Spleen (tissue), 7 donors: ENCODE measurements at regions not wholly inside any gene's neighbourhood (a gene's known extent, or its start where the extent isn't known, plus 50 kb on each side); places are given as distances from the start of the nearest gene placed in this dataset.

Experiments used
- CTCF ChIP-seq, 11 experiments: fragments of 200-600 bp in 7 of 11; fragments of 450-650 bp in 4 of 11; sonication (generic) in 4 of 11; IDR thresholded peaks in 8 of 11; conservative IDR thresholded peaks in 3 of 11; 1 replicate in 7 of 11; 2 replicates in 4 of 11; pipeline versions ENCODE4 v1.4.0 to v1.8.0; 2016 to 2021; ENCODE audit warnings: antibody characterized with exemption in 11 of 11, inconsistent platforms in 4 of 11, mild to moderate bottlenecking in 1 of 11
- POLR2A ChIP-seq, 3 donors: fragments of 450-650 bp; IDR thresholded peaks; one replicate each; pipeline ENCODE4 v1.5.1; 2017; ENCODE audit warnings: antibody characterized with exemption in 3 of 3, mild to moderate bottlenecking in 1 of 3
- POLR2AphosphoS5 ChIP-seq, 3 donors: sonication (generic); formaldehyde crosslinking; IDR thresholded peaks; one replicate each; pipeline ENCODE4 v1.5.1; 2017; ENCODE audit warnings: antibody characterized with exemption in 3 of 3
- donor health status: DM: no; HTN: no; CAD: no; lungs with moderate emphysema.
- donor health status: DM: no; HTN: no; CAD: no.
- donor health status: DM: no; HTN: no; CAD: no.

GRCh38 chr14:62347562-62348011 lies 585.4 kb downstream of the SNAPC1 start:
- TF ChIP-seq CTCF (IDR thresholded peaks at IDR 0.05 in 8 of 11, conservative IDR thresholded peaks at IDR 0.05 in 3 of 11) (no peak), POLR2AphosphoS5 (IDR thresholded peaks at IDR 0.05) (no peak), POLR2A (IDR thresholded peaks at IDR 0.05) (no peak)
